Neural cell (in vitro differentiated cells): ENCODE measurements at regions not wholly inside any gene's neighbourhood (a gene's known extent, or its start where the extent isn't known, plus 50 kb on each side); places are given as distances from the start of the nearest gene placed in this dataset.

ENCODE experiments used
- H2AFZ ChIP-seq: fragments of 200-600, 300-800 bp; sonication (generic), shearing (Covaris generic); 2 replicates; pipeline ENCODE4 v1.6.0; 2014; ENCODE audit warnings: low read depth, mild to moderate bottlenecking, antibody characterized with exemption, low read length, moderate library complexity
- H3F3A ChIP-seq: fragments of 200-600 bp; shearing (Covaris generic); 2 replicates; pipeline ENCODE4 v1.6.1; 2016; ENCODE audit warnings: mild to moderate bottlenecking, moderate library complexity, mixed read lengths, antibody characterized with exemption, low read length; ENCODE audit not compliant: insufficient read depth, poor library complexity, severe bottlenecking
- H3K27ac ChIP-seq: fragments of 200-600, 300-800 bp; sonication (generic), shearing (Covaris generic); 2 replicates; pipeline ENCODE4 v1.5.1; 2014; ENCODE audit warnings: mild to moderate bottlenecking, low read length, moderate library complexity
- H3K27me3 ChIP-seq: fragments of 300-800, 200-600 bp; sonication (generic), shearing (Covaris generic); 2 replicates; pipeline ENCODE4 v1.6.0; 2014; ENCODE audit warnings: mild to moderate bottlenecking, low read depth, low read length, moderate library complexity; ENCODE audit not compliant: insufficient read depth
- H3K36me3 ChIP-seq: fragments of 300-800, 200-600 bp; sonication (generic), shearing (Covaris generic); 2 replicates; pipeline ENCODE4 v1.5.1; 2014; ENCODE audit warnings: mild to moderate bottlenecking, antibody characterized with exemption, low read length, moderate library complexity; ENCODE audit not compliant: insufficient read depth
- H3K4me2 ChIP-seq: fragments of 300-800, 200-600 bp; sonication (generic), shearing (Covaris generic); 2 replicates; pipeline ENCODE4 v1.6.0; 2014; ENCODE audit warnings: mild to moderate bottlenecking, low read length
- H3K4me3 ChIP-seq: fragments of 300-800, 200-600 bp; sonication (generic), shearing (Covaris generic); 2 replicates; pipeline ENCODE4 v1.5.1; 2014; ENCODE audit warnings: mild to moderate bottlenecking, low read length, moderate library complexity
- H3K79me2 ChIP-seq: fragments of 200-600 bp; shearing (Covaris generic); replicated peaks from 2 replicates; pipeline ENCODE4 v1.6.0; 2014; ENCODE audit warnings: mild to moderate bottlenecking, low read length, moderate library complexity; ENCODE audit not compliant: insufficient read depth
- H3K9ac ChIP-seq: fragments of 300-800, 200-600 bp; sonication (generic), shearing (Covaris generic); 2 replicates; pipeline ENCODE4 v1.6.1; 2016; ENCODE audit warnings: mild to moderate bottlenecking, low read length, mixed read lengths
- H3K9me2 ChIP-seq: fragments of 200-600 bp; shearing (Covaris generic); 2 replicates; pipeline ENCODE4 v1.6.1; 2016; ENCODE audit warnings: mild to moderate bottlenecking, low read length, mixed read lengths; ENCODE audit not compliant: insufficient read depth
- H3K9me3 ChIP-seq: fragments of 200-600, 300-800 bp; sonication (generic), shearing (Covaris generic); 2 replicates; pipeline ENCODE4 v1.6.1; 2016; ENCODE audit warnings: mild to moderate bottlenecking, mixed run types, low read length, moderate library complexity, mixed read lengths
- H4K20me1 ChIP-seq: fragments of 200-600 bp; shearing (Covaris generic); 2 replicates; pipeline ENCODE4 v1.6.1; 2016; ENCODE audit warnings: mild to moderate bottlenecking, mixed run types; ENCODE audit not compliant: insufficient read depth
- EP300 ChIP-seq: fragments of 450-650 bp; conservative IDR thresholded peaks from 2 replicates; pipeline ENCODE4 v1.6.1; 2014; ENCODE audit warnings: antibody characterized with exemption, mild to moderate bottlenecking, moderate library complexity; ENCODE audit not compliant: poor library complexity, severe bottlenecking
- EZH2 ChIP-seq: fragments of 200-600, 300-800 bp; shearing (Covaris generic), sonication (generic); IDR thresholded peaks from 2 replicates; pipeline ENCODE4 v1.6.1; 2014; ENCODE audit warnings: antibody characterized with exemption, low read length, borderline replicate concordance, mild to moderate bottlenecking; ENCODE audit not compliant: insufficient read depth, poor library complexity, severe bottlenecking
- MXI1 ChIP-seq: fragments of 450-650 bp; conservative IDR thresholded peaks from 2 replicates; pipeline ENCODE4 v1.6.1; 2014; ENCODE audit warnings: antibody characterized with exemption, mild to moderate bottlenecking; ENCODE audit not compliant: poor library complexity, severe bottlenecking
- POLR2AphosphoS5 ChIP-seq: IDR thresholded peaks from 2 replicates; pipeline ENCODE4 v1.6.1; 2012
- RAD21 ChIP-seq: fragments of 450-650 bp; conservative IDR thresholded peaks from 2 replicates; pipeline ENCODE4 v1.6.1; 2014; ENCODE audit warnings: antibody characterized with exemption, mild to moderate bottlenecking, moderate library complexity
- SMC3 ChIP-seq: fragments of 450-650 bp; conservative IDR thresholded peaks from 2 replicates; pipeline ENCODE4 v1.6.1; 2014; ENCODE audit warnings: antibody characterized with exemption, mild to moderate bottlenecking, moderate library complexity; ENCODE audit not compliant: poor library complexity
- TAF1 ChIP-seq: IDR thresholded peaks from 2 replicates; pipeline ENCODE4 v1.6.1; 2012; ENCODE audit warnings: low read depth
- TF ChIP-seq, protein P1 (sequence below): fragments of 450-650 bp; IDR thresholded peaks from 2 replicates; pipeline ENCODE4 v1.5.1; 2014; ENCODE audit warnings: antibody characterized with exemption, mild to moderate bottlenecking, moderate library complexity; ENCODE audit not compliant: poor library complexity, severe bottlenecking
- TF ChIP-seq, protein P2 (sequence below): IDR thresholded peaks from 2 replicates; pipeline ENCODE4 v1.6.1; 2012; ENCODE audit warnings: borderline replicate concordance

- no peak overlapping the region for H3K4me2 ChIP-seq
- H3K9ac ChIP-seq = no peak overlapping the region
- no peak for TF ChIP-seq MXI1
- TF ChIP-seq EP300 = no peak
- no peak for TF ChIP-seq EZH2
- no peak for TF ChIP-seq SMC3
- no peak for TF ChIP-seq TAF1
- TF ChIP-seq POLR2AphosphoS5 = no peak
- TF ChIP-seq, protein P1, sequence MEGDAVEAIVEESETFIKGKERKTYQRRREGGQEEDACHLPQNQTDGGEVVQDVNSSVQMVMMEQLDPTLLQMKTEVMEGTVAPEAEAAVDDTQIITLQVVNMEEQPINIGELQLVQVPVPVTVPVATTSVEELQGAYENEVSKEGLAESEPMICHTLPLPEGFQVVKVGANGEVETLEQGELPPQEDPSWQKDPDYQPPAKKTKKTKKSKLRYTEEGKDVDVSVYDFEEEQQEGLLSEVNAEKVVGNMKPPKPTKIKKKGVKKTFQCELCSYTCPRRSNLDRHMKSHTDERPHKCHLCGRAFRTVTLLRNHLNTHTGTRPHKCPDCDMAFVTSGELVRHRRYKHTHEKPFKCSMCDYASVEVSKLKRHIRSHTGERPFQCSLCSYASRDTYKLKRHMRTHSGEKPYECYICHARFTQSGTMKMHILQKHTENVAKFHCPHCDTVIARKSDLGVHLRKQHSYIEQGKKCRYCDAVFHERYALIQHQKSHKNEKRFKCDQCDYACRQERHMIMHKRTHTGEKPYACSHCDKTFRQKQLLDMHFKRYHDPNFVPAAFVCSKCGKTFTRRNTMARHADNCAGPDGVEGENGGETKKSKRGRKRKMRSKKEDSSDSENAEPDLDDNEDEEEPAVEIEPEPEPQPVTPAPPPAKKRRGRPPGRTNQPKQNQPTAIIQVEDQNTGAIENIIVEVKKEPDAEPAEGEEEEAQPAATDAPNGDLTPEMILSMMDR = no peak
- no peaks in the 10 kb centered on the region for H3K79me2 ChIP-seq
- no peaks in the 10 kb centered on the region for H3K9me3 ChIP-seq
- H3K36me3 ChIP-seq = no peaks in the 10 kb centered on the region
- no peaks in the 10 kb centered on the region for H3F3A ChIP-seq
- no peak overlapping the region for H2AFZ ChIP-seq
- H3K4me3 ChIP-seq = no peak overlapping the region
- no peaks in the 10 kb centered on the region for H3K27me3 ChIP-seq
- no peaks in the 10 kb centered on the region for H3K9me2 ChIP-seq
- no peak overlapping the region for H3K27ac ChIP-seq
- no peaks in the 10 kb centered on the region for H4K20me1 ChIP-seq
Observed at GRCh38 chr15:95865330-95865739, 465.2 kb upstream of the NR2F2 start.

- H3K4me3 ChIP-seq = no peak overlapping the region
- no peaks in the 10 kb centered on the region for H3F3A ChIP-seq
- no peaks in the 10 kb centered on the region for H3K27me3 ChIP-seq
- no peaks in the 10 kb centered on the region for H4K20me1 ChIP-seq
- H3K36me3 ChIP-seq = no peaks in the 10 kb centered on the region
- TF ChIP-seq TAF1 = no peak
- TF ChIP-seq, protein P1 = no peak
- H3K27ac ChIP-seq = no peak overlapping the region
- no peak overlapping the region for H3K4me2 ChIP-seq
- H3K9me3 ChIP-seq = no peaks in the 10 kb centered on the region
- no peak overlapping the region for H2AFZ ChIP-seq
- H3K79me2 ChIP-seq = no peaks in the 10 kb centered on the region
- H3K9me2 ChIP-seq = no peaks in the 10 kb centered on the region
- no peak overlapping the region for H3K9ac ChIP-seq
Observed at GRCh38 chr15:95866711-95867440, 463.6 kb upstream of the NR2F2 start.

- Histone ChIP-seq H2AFZ (no peak overlapping the region), H4K20me1 (no peaks in the 10 kb centered on the region), H3F3A (no peaks in the 10 kb centered on the region), H3K9me2 (no peaks in the 10 kb centered on the region), H3K27ac (no peak overlapping the region), H3K9me3 (no peaks in the 10 kb centered on the region), H3K4me3 (no peak overlapping the region), H3K79me2 (no peaks in the 10 kb centered on the region), H3K27me3 (no peaks in the 10 kb centered on the region), H3K36me3 (no peaks in the 10 kb centered on the region), H3K9ac (no peak overlapping the region), H3K4me2 (no peak overlapping the region)
- TF ChIP-seq, protein P2, sequence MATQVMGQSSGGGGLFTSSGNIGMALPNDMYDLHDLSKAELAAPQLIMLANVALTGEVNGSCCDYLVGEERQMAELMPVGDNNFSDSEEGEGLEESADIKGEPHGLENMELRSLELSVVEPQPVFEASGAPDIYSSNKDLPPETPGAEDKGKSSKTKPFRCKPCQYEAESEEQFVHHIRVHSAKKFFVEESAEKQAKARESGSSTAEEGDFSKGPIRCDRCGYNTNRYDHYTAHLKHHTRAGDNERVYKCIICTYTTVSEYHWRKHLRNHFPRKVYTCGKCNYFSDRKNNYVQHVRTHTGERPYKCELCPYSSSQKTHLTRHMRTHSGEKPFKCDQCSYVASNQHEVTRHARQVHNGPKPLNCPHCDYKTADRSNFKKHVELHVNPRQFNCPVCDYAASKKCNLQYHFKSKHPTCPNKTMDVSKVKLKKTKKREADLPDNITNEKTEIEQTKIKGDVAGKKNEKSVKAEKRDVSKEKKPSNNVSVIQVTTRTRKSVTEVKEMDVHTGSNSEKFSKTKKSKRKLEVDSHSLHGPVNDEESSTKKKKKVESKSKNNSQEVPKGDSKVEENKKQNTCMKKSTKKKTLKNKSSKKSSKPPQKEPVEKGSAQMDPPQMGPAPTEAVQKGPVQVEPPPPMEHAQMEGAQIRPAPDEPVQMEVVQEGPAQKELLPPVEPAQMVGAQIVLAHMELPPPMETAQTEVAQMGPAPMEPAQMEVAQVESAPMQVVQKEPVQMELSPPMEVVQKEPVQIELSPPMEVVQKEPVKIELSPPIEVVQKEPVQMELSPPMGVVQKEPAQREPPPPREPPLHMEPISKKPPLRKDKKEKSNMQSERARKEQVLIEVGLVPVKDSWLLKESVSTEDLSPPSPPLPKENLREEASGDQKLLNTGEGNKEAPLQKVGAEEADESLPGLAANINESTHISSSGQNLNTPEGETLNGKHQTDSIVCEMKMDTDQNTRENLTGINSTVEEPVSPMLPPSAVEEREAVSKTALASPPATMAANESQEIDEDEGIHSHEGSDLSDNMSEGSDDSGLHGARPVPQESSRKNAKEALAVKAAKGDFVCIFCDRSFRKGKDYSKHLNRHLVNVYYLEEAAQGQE = no peak
- TF ChIP-seq POLR2AphosphoS5 = no peak
- no peak for TF ChIP-seq MXI1
- TF ChIP-seq, protein P1 = no peak
- no peak for TF ChIP-seq TAF1
- TF ChIP-seq EZH2 = no peak
- no peak for TF ChIP-seq EP300
- TF ChIP-seq RAD21 = no peak
- no peak for TF ChIP-seq SMC3
Observed at GRCh38 chr15:95868450-95868849, 462.1 kb upstream of the NR2F2 start.
